KOPT-K1 (cell line): ENCODE measurements at regions not wholly inside any gene's neighbourhood (a gene's known extent, or its start where the extent isn't known, plus 50 kb on each side); places are given as distances from the start of the nearest gene placed in this dataset.

Experiments
- H3K27ac ChIP-seq: fragments of 200-600 bp; sonication (generic); 2 replicates; pipeline ENCODE4 v1.5.1; 2016; ENCODE audit warnings: antibody characterized with exemption, mild to moderate bottlenecking, low read depth, low read length; ENCODE audit not compliant: poor library complexity, severe bottlenecking
- H3K36me3 ChIP-seq: fragments of 200-600 bp; sonication (generic); 2 replicates; pipeline ENCODE4 v1.5.1; 2017; ENCODE audit warnings: antibody characterized with exemption, mild to moderate bottlenecking, low read length, moderate library complexity; ENCODE audit not compliant: insufficient read depth
- H3K9me3 ChIP-seq: fragments of 200-600 bp; sonication (generic); 2 replicates; pipeline ENCODE4 v1.5.1; 2017; ENCODE audit warnings: antibody characterized with exemption, low read length, mild to moderate bottlenecking; ENCODE audit not compliant: insufficient read depth, poor library complexity, severe bottlenecking

DNA sequence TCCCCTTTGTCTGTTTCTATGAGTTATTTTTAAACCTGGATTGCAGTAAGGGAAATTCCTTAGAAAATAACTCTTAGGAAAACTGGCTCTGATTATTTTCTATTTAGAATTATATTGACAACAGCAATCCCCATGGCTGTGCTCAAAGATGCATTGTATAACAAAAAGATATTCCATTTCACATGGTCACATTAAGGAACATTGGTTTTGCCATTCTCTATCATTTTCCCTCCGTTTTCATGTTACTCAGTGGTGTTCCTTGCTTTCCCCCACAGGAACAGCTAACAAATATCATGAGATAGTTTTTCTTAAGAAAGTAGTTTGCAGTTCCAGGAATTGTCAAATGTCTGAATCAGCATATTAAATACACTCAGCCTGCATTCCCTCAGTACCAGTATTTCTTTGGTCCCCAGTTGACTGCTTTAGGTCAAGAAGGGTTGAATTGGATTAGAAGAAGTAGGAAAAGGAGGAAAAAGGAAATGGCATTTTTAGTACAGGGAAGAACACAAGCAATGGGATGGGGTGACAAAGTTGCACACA is 436.7 kb downstream of the TNS3 start:
- Histone ChIP-seq H3K36me3 (no peaks in the 10 kb centered on the region), H3K9me3 (no peaks in the 10 kb centered on the region), H3K27ac (no peak overlapping the region)

DNA sequence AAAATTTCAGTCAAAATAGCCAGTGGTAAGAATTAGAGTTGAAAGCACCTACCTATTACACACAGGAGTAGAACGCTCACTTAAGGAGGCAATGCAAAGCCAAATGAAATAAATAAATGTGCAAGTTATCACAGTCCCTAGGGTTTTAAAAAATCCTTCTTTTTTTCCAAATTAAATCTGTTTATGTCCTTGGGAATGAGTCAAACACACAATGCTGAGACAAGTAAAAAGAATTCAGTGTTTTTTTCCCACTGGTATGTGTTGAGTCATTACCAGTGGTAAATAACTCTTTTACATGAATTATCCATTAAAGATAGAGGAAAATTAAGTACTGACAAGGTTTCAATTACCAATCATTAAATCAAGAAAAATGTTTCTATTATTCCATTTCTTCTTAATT is 438.6 kb downstream of the TNS3 start:
- no peaks in the 10 kb centered on the region for H3K9me3 ChIP-seq
- no peaks in the 10 kb centered on the region for H3K36me3 ChIP-seq
- no peak overlapping the region for H3K27ac ChIP-seq

DNA sequence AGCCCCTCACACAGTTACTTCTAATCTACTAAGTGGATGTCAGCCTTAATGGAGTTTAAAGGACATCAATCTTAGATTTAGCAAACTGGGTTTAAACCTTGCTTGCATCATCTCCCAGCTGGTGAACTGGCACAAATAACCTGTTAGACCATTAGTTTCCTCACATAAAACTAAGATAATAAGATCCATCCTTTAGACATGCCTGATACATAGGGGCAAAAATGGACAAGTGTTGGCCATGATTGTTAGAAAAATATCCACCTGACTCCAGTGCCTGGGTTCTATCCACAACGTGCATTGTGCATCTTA is 439.1 kb downstream of the TNS3 start:
- Histone ChIP-seq H3K36me3 (no peaks in the 10 kb centered on the region), H3K9me3 (no peaks in the 10 kb centered on the region), H3K27ac (no peak overlapping the region)

DNA sequence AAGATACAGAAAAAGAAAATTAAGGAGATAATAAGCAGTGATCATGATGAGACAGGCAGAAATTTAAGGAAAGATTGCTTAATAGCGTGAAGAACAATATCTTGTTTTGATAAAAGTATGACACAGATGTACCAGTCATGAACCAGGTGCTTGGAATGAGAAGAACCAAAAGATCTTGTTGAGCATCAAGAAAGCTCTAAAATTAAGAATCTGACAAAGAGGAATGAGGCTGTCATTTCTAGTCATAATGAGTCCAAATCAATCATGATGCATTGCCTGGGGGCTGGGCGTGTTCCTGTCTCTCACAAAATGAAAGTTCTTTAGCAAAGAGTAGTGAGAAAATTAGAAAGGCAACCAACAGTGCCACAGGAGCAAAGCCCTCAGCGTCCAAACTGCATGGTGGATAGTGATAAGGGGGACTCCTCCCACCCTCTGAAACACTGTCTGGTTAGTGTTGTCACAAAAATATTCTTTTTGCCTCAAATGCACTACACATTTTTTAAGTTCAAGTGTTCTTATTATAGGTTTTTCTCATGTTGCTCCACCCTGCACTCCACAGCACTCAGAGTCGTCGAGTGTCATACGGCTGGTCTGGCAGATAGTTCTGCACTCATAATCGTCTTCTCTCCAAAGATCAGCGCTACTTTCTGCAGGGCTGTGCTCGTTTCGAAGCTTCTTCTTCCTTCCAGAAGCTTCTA is 439.6 kb downstream of the TNS3 start:
- no peak overlapping the region for H3K27ac ChIP-seq
- no peaks in the 10 kb centered on the region for H3K36me3 ChIP-seq
- H3K9me3 ChIP-seq = no peaks in the 10 kb centered on the region

DNA sequence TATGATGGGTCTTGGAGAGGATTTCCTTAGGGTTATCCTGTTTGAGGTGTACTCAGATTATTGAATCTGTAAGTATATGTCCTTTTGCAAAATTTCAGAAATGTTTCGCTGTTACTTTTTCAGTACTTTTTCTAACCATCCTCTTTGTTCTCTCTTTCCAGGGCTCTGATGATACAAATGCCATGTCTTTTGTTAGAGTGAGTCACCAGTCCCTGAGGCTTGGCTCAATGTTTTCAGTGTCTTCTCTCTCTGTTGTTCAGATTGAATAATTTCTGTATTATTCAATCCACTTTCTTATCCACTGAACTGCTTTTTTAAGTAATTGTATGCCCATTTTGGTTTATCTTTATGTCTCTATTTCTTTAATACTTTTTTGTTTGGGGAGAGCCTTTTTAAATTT is 449.4 kb downstream of the TNS3 start:
- Histone ChIP-seq H3K27ac (no peak overlapping the region), H3K9me3 (no peaks in the 10 kb centered on the region)

DNA sequence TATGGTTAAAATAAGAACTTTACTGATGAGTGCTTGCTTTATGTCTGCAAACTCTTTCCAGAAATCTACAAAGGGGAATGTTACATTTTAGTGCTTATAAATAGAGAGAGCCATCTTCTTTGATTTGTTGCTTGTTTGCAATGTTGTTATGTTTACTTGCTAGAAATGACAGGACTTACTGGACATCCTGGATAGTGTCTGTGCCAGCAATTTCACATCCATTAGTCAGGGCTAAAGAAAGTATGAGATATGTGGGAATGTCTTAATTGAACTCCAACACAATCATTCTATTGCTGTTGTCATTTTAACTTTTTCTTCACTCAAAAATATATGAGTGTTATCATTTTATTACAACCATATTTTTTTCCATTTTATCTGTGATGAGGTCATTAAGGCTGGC is 453.2 kb downstream of the TNS3 start:
- Histone ChIP-seq H3K9me3 (no peaks in the 10 kb centered on the region), H3K36me3 (no peaks in the 10 kb centered on the region), H3K27ac (no peak overlapping the region)

More for the DNA sequence above, 449.4 kb downstream of the TNS3 start:
- no peaks in the 10 kb centered on the region for H3K36me3 ChIP-seq

DNA sequence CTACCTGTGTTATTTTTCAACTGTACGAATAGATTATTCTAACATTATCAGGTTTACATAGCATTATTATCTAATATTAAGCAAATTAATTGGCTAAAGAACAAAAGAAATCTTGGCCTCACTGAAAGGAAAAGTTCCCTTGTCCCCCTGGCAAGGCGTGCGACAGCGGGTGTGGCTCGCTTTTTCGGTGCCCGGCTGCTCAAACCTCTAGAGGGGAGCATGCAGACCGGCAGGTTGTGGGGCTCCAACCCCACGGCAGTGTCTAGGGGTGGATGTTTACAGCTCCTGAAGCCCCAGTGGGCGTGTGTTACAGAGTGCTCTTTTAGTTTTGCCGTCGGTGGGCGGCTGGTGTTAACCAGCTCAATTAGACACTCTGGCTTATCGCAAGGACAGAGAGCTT is 456.4 kb downstream of the TNS3 start:
- Histone ChIP-seq H3K27ac (no peak overlapping the region), H3K36me3 (no peaks in the 10 kb centered on the region), H3K9me3 (no peaks in the 10 kb centered on the region)

DNA sequence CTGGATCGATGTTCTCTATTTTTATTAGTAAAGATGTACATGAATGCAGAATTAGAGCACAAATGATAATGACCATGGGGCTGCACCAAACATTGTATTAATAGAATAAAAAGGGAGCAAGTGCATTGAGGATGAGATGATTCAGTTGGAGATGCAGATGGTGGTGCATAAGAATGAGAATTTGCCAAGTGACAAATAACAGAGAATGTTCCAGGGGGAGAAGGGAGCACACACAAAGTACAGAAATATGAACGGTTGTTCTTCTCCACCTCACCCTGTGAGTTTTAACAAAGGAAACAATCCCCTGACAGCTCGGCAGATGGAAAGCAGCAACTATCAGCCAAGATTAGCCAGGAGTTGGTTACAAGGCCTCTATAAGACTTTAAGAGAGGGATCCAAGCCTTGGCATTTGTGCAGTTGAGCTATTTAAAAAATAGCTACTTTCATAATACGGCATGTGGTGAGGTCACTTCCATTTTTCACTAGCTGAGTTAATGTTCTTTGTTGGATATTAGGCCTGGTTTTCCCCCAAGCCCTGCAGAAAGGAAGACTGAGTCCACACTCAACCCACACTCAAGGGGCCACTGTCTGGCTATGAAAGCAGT is 462.5 kb downstream of the TNS3 start:
- Histone ChIP-seq H3K27ac (no peak overlapping the region), H3K9me3 (no peaks in the 10 kb centered on the region), H3K36me3 (no peaks in the 10 kb centered on the region)

DNA sequence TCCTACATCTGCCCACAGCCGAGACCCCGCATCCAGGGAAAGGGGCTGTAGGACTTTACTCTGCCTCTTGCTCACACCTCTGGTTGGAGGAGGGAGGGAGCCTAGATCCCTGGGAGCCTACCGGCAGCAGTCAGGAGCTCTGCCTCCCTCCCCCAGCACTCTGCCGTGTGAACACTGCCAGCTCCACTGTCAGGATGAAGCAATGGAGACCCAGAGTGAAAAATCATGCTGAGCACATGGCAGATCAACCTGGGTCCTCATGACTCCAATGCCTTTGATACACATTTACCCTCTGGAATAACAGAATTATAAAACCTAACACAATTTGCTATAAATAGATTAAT is 477.7 kb downstream of the TNS3 start:
- H3K9me3 ChIP-seq = no peaks in the 10 kb centered on the region
- H3K27ac ChIP-seq = no peak overlapping the region
- H3K36me3 ChIP-seq = no peaks in the 10 kb centered on the region

DNA sequence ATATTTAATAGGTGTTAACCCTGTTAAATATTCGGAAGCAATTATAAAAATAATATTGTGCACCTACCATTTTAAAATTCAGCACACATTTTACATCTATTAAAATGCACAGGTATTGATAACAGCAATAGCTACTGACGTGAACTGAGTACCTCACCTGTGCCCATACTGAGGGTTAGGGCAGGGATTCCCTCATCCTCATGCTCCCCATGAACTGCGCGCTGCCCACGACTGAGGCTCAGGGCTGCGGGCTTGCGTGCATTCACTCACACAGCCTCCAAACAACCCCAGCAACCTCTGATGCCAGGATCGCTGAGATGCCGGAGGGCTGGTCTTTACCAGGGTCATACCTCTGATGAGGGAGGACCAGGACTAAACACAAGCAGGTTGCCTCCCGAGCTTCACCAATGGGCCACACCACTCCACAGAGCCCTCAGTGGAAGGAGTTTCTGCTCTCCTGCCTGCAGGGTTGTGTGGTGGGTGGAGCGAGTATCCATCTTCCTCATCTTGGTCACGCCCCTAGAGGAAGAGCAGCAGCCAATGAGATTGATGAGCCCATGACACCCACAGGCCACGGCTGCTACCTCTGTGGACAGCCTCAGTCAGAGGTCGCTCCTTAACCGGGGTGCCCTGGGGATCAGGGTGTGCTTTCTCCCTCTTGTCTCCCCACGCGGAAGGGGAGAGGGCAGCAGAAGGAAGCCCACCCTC is 478.3 kb downstream of the TNS3 start:
- Histone ChIP-seq H3K36me3 (no peaks in the 10 kb centered on the region), H3K9me3 (no peaks in the 10 kb centered on the region), H3K27ac (no peak overlapping the region)

DNA sequence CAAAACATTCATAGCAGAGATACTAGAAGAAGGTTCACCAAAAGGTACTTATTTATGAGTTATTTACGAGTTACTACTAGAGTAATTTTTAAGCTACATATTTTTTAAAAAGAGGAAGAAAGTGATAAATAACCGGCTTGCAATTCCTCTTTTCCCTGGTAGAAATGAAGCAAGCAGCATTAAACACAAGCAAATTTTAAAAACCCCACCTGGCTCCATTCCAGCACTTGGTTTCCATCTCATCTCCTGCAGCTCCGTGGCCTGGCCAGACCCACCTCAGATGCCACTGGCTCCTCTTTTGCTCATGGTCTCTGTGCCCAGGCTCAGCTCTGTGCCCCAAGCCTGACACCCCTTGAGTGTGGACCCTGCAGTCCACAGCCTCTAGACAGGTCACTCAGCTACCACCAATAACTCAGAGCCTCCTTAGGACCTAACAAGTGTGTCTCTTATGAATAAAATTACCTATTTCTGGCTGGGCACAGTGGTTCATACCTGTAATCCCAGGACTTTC is 479.5 kb downstream of the TNS3 start:
- Histone ChIP-seq H3K27ac (no peak overlapping the region), H3K36me3 (no peaks in the 10 kb centered on the region), H3K9me3 (no peaks in the 10 kb centered on the region)

DNA sequence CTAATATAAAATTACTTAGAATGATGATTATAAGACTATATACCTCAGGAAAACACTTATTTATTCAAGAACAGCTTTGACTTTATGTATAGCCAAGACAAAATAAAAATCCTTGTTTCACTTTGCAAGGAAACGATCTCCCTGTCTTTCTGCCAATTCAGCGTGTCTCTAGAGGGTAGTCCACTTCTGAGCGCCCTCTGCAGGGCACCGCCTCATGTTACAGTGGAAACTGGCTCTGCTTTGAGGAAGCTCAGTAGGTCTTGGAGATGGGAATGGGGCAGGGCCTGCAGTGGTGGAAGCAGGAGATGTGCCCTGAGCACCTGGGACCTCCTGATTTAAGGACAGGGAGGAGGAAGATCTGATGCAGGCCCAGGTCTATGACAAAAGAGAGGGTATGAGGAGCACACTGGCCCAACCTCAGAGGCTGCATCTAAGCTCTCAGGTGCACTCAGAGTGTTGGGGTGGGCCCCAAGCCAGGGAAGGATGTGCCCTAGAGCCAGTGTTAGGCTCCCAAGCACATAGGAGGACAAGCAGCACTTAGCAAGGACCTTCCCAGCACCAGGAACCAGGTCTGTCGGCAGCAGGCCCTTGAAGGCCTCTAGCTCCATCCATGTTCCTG is 481.0 kb downstream of the TNS3 start:
- Histone ChIP-seq H3K27ac (no peak overlapping the region), H3K36me3 (no peaks in the 10 kb centered on the region), H3K9me3 (no peaks in the 10 kb centered on the region)

DNA sequence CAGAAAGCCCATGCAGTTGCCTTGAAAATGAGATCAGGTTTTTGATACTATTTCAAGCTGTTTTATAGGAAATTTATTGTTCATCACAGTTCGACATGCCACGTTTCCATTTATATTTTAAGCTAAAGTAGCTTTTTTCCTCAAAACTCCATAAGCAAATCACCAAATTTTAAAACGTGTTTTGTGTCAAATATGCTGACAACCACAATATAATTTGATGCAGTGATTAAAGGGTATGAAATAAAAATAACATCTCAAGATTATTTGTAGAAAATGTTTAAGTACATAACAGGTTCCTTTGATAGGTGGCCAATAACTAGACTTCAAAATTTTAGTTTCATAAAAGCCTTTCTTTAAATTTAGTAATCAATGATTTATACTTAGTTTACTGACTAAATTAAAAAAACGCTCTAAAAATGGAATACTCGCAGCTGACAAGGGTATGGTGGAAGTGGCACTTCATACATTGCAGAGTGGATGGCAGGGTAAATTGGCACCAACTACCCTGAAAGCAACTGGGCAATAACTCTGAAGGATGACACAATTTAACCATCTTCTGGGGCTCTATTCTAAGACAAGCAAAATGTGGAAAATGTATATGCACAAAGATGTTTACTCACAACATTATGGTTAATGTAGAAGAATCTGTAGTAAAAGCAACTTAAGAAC is 481.6 kb downstream of the TNS3 start:
- Histone ChIP-seq H3K27ac (no peak overlapping the region), H3K9me3 (no peaks in the 10 kb centered on the region), H3K36me3 (no peaks in the 10 kb centered on the region)

DNA sequence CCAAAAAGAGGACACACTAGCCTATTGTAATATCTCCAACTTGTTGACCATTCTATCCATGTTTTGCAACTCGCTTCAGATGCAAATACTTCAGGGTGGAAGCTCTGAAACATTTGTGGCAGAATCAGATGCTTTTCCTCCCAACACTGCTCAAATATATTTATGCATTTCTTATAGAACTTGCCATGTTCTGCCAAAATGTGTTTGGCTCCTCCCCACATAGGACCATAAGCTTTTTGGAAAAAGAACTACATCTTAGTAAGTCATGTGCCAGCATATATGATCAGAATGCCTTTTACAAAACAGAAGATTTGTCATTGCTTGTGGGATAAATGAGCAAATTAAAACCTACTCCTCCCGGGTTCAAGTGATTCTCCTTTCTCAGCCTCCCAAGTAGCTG is 484.5 kb downstream of the TNS3 start:
- H3K9me3 ChIP-seq = no peaks in the 10 kb centered on the region
- H3K36me3 ChIP-seq = no peaks in the 10 kb centered on the region
- H3K27ac ChIP-seq = no peak overlapping the region

DNA sequence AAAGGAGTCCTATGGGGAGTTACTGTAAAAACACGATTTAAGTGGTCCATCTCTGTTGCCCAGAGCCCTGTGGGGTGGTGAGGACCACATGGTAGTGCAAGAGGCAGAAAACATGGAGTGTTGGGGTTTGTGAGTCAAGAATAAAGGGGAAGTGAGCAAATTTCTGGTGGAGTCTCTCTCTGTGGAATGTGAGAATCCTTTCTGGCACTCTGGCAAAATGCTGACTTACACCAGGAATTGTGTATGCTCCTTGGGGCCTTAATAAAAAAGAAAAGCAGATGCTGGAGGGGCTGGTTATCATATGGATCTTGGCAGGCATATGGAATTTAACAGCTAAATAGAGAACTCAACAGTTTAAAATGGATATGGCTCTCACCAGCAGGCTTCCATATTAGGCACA is 486.0 kb downstream of the TNS3 start:
- no peaks in the 10 kb centered on the region for H3K9me3 ChIP-seq
- H3K27ac ChIP-seq = no peak overlapping the region
- no peaks in the 10 kb centered on the region for H3K36me3 ChIP-seq
